Vagina (tissue), 2 donors: ENCODE measurements at regions not wholly inside any gene's neighbourhood (a gene's known extent, or its start where the extent isn't known, plus 50 kb on each side); places are given as distances from the start of the nearest gene placed in this dataset.

ENCODE experiments used
- DNase-seq, 2 donors: peaks; one replicate each; pipeline ENCODE4 v3.0.0-alpha.2; 2017; ENCODE audit errors: extremely low spot score in 2 of 2
- H3K27ac ChIP-seq: fragments of 200-600 bp; sonication (generic); one replicate; pipeline ENCODE4 v1.5.1; 2019
- H3K27me3 ChIP-seq: fragments of 200-600 bp; sonication (generic); one replicate; pipeline ENCODE4 v1.5.1; 2019
- H3K36me3 ChIP-seq, 2 donors: fragments of 200-600 bp; sonication (generic); one replicate each; pipeline ENCODE4 v1.5.1; 2017 to 2019
- H3K4me1 ChIP-seq: fragments of 200-600 bp; sonication (generic); one replicate; pipeline ENCODE4 v1.5.1; 2019
- H3K4me3 ChIP-seq, 2 donors: fragments of 200-600 bp; sonication (generic); 1 replicate in 1 of 2; 2 replicates in 1 of 2; pipeline ENCODE4 v1.5.1; 2016 to 2019
- H3K9me3 ChIP-seq: fragments of 200-600 bp; sonication (generic); one replicate; pipeline ENCODE4 v1.5.1; 2019
- POLR2A ChIP-seq, 2 donors: fragments of 450-650 bp; IDR thresholded peaks; one replicate each; pipeline ENCODE4 v1.6.1; 2017; ENCODE audit warnings: antibody characterized with exemption in 2 of 2, mild to moderate bottlenecking in 2 of 2, moderate library complexity in 2 of 2
- POLR2AphosphoS5 ChIP-seq, 2 donors: sonication (generic); formaldehyde crosslinking; IDR thresholded peaks; one replicate each; pipeline ENCODE4 v1.9.0; 2017; ENCODE audit warnings: antibody characterized with exemption in 2 of 2, mild to moderate bottlenecking in 2 of 2, low read depth in 1 of 2; ENCODE audit not compliant: insufficient read depth in 1 of 2
- intact Hi-C: fragments of 100-400 bp; cut with DNase I; formaldehyde crosslinking; loops from one replicate; pipeline ENCODE4 v1.15.1; 2023
- TF ChIP-seq, protein P1 (sequence below), 3 experiments: fragments of 450-650 bp in 2 of 3; fragments of 200-600 bp in 1 of 3; sonication (generic) in 1 of 3; IDR thresholded peaks; one replicate each; pipeline ENCODE4 v1.5.1; 2017 to 2019; ENCODE audit warnings: antibody characterized with exemption in 3 of 3, mild to moderate bottlenecking in 2 of 3, moderate library complexity in 2 of 3

DNA sequence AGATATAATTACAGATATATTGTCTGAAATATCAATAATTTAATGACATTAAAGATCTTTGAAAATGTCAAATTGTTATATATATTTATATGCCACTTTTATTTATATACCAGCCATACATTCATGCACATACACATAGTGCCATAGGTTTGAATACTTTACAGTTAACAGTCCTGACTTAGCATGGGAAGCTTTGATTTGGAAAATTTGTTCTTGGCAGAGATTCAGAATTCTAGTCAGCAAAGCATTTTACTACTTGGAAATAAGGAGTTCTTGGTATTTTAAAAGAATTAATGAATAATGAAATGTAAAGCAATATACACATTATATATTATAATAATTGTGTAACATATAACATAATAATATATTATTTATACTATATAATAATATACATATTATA, 277.0 kb upstream of the PCDH20 start:
- no peaks in the 10 kb centered on the region for H3K4me1 ChIP-seq
- H3K27me3 ChIP-seq = no peaks in the 10 kb centered on the region
- no peak for DNase-seq
- TF ChIP-seq POLR2AphosphoS5 (IDR thresholded peaks at IDR 0.05; ENCODE audit: insufficient read depth in 1 of 2, low read depth in 1 of 2) = no peak
- TF ChIP-seq POLR2A (IDR thresholded peaks at IDR 0.05) = no peak
- TF ChIP-seq, protein P1, sequence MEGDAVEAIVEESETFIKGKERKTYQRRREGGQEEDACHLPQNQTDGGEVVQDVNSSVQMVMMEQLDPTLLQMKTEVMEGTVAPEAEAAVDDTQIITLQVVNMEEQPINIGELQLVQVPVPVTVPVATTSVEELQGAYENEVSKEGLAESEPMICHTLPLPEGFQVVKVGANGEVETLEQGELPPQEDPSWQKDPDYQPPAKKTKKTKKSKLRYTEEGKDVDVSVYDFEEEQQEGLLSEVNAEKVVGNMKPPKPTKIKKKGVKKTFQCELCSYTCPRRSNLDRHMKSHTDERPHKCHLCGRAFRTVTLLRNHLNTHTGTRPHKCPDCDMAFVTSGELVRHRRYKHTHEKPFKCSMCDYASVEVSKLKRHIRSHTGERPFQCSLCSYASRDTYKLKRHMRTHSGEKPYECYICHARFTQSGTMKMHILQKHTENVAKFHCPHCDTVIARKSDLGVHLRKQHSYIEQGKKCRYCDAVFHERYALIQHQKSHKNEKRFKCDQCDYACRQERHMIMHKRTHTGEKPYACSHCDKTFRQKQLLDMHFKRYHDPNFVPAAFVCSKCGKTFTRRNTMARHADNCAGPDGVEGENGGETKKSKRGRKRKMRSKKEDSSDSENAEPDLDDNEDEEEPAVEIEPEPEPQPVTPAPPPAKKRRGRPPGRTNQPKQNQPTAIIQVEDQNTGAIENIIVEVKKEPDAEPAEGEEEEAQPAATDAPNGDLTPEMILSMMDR (IDR thresholded peaks at IDR 0.05) = no peak
- H3K4me3 ChIP-seq = no peak overlapping the region
- H3K36me3 ChIP-seq = no peaks in the 10 kb centered on the region
- intact Hi-C loops = no loop called here
- no peaks in the 10 kb centered on the region for H3K9me3 ChIP-seq
- no peak overlapping the region for H3K27ac ChIP-seq

DNA sequence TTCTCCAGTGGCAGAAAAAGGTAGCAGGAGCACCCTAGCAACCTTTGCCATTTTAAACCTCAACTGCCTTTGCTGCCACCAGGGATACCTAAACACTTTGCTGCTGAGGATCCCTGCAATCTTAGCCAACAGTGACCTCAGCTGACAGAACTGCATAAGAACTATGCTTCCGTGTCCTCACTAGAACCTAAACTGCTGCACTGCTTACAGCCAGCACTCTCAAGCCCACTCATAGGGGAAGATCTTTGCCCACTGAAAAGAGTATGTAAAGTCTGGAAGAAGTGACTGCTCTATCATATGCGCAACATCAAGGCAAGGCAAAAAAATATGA, 270.0 kb upstream of the PCDH20 start:
- Histone ChIP-seq H3K9me3 (no peaks in the 10 kb centered on the region), H3K36me3 (no peaks in the 10 kb centered on the region), H3K4me3 (no peak overlapping the region), H3K4me1 (no peaks in the 10 kb centered on the region), H3K27ac (no peak overlapping the region), H3K27me3 (no peaks in the 10 kb centered on the region)
- no peak for TF ChIP-seq POLR2A (IDR thresholded peaks at IDR 0.05)
- intact Hi-C loops = no loop called here
- DNase-seq = no peak

DNA sequence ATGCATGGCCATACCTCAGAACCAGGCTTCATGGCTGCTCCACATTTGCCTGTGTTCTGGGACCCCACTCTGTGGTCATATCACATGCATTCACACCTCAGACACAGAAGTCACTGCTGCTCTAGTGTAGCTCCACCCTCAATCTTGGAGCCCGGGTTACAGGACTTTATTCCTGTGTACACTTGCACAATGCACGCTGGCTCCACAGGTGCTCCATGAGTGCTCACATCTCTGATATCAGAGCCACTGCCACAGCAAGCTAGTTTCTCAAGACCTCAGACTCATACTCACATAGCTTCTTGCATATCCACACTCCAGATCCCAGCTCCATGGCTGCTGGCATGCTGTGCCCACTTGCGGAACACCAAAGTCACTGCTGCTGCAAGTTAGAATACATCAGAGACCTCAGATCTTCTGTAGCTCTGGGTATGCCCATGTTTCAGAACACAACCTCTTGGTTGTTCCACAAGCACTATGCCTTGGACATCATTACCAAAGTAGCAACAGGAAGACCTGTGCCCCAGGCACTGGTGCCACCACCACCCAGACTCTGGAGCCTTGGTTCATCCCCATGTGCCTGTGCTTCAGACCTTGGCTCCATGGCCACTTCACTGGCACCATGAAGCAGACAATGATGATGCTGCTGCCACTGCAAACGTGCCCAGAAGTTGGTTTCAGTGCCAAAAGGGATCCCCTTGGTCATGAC, 269.5 kb upstream of the PCDH20 start:
- H3K4me1 ChIP-seq = no peaks in the 10 kb centered on the region
- H3K9me3 ChIP-seq = no peaks in the 10 kb centered on the region
- no peak overlapping the region for H3K27ac ChIP-seq
- H3K36me3 ChIP-seq = no peaks in the 10 kb centered on the region
- no peak for DNase-seq
- intact Hi-C loops = no loop called here
- H3K4me3 ChIP-seq = no peak overlapping the region
- TF ChIP-seq POLR2AphosphoS5 (IDR thresholded peaks at IDR 0.05; ENCODE audit: insufficient read depth in 1 of 2, low read depth in 1 of 2) (no peak), POLR2A (IDR thresholded peaks at IDR 0.05) (no peak)
- TF ChIP-seq, protein P1 (IDR thresholded peaks at IDR 0.05) = no peak
- no peaks in the 10 kb centered on the region for H3K27me3 ChIP-seq

DNA sequence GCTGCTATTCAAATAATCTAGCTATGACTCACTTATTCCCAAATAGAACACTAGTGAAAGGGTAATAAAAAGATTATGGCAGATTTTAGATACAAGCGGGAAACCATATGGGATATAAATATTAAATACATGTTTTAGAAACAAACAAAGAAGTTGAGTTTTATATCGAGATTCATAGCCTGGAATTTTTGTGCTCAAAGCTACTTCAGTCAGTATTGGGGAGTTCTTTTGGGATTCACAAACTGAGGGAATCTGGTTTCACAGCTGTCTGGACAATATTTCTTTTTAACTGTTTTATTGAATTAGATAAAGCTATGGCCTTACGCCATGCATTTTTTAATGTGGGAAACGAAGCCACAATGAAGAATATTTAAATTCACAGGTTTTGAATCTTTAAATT, 257.1 kb upstream of the PCDH20 start:
- no peaks in the 10 kb centered on the region for H3K4me1 ChIP-seq
- H3K36me3 ChIP-seq = no peaks in the 10 kb centered on the region
- no peak overlapping the region for H3K27ac ChIP-seq
- no peak overlapping the region for H3K4me3 ChIP-seq
- TF ChIP-seq POLR2AphosphoS5 (IDR thresholded peaks at IDR 0.05; ENCODE audit: insufficient read depth in 1 of 2, low read depth in 1 of 2) (no peak), POLR2A (IDR thresholded peaks at IDR 0.05) (no peak)
- TF ChIP-seq, protein P1 (IDR thresholded peaks at IDR 0.05) = no peak
- H3K27me3 ChIP-seq = no peaks in the 10 kb centered on the region
- intact Hi-C loops = no loop called here
- no peak for DNase-seq
- H3K9me3 ChIP-seq = no peaks in the 10 kb centered on the region

DNA sequence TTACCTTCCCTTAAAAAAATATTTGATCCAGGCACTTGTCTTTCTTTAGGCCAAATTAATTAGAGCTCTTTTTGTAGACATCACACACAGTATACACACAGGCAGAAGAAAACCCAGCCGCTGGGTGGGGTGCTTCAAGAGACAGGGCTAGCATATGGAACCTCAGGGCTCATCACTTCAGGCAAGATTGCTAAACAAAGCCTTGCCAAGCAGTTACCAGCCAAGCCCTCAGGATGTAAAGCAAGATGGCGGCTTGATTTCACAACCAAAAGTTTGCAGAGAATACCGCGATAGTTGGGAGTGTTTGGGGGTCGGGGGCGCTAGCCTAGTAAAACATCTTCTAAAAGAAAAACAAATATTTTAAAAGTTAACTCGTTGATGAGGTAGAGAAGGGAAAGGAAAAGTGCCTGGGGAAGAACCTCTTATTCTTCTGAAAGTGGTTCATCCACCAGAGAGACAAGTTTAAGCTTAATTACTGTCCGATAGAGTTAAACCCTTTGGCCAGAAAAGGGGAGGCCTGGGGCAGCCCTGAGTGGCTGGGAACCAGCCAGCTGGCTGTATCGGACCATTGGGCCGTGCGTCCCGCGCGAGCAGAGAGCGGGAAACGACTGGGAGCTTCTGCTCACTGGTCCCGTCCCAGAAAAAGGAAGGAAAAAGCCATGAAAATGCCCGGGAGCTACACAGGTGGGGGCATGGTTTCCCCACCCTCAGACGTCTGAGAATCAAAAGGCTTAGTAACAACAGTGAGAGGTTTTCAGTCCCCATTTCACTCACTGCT, 254.9 kb upstream of the PCDH20 start:
- no peaks in the 10 kb centered on the region for H3K9me3 ChIP-seq
- no peaks in the 10 kb centered on the region for H3K27me3 ChIP-seq
- DNase-seq = no peak
- H3K4me1 ChIP-seq = no peaks in the 10 kb centered on the region
- intact Hi-C loops = no loop called here
- no peaks in the 10 kb centered on the region for H3K36me3 ChIP-seq
- no peak overlapping the region for H3K4me3 ChIP-seq
- H3K27ac ChIP-seq = no peak overlapping the region
- TF ChIP-seq, protein P1 (IDR thresholded peaks at IDR 0.05) = no peak
- no peak for TF ChIP-seq POLR2A (IDR thresholded peaks at IDR 0.05)
- no peak for TF ChIP-seq POLR2AphosphoS5 (IDR thresholded peaks at IDR 0.05; ENCODE audit: insufficient read depth in 1 of 2, low read depth in 1 of 2)
